ENCODE measurements at regions not wholly inside any gene's neighbourhood (a gene's known extent, or its start where the extent isn't known, plus 50 kb on each side); places are given as distances from the start of the nearest gene placed in this dataset.

GRCh38 chr17:420479-421175 is 68.0 kb upstream of the RPH3AL start:
- TF ChIP-seq, protein P1, sequence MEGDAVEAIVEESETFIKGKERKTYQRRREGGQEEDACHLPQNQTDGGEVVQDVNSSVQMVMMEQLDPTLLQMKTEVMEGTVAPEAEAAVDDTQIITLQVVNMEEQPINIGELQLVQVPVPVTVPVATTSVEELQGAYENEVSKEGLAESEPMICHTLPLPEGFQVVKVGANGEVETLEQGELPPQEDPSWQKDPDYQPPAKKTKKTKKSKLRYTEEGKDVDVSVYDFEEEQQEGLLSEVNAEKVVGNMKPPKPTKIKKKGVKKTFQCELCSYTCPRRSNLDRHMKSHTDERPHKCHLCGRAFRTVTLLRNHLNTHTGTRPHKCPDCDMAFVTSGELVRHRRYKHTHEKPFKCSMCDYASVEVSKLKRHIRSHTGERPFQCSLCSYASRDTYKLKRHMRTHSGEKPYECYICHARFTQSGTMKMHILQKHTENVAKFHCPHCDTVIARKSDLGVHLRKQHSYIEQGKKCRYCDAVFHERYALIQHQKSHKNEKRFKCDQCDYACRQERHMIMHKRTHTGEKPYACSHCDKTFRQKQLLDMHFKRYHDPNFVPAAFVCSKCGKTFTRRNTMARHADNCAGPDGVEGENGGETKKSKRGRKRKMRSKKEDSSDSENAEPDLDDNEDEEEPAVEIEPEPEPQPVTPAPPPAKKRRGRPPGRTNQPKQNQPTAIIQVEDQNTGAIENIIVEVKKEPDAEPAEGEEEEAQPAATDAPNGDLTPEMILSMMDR (conservative IDR thresholded peaks at IDR 0.05; ENCODE audit: low read depth, low read length): no peak
- H3K9ac ChIP-seq: no peak overlapping the region
- no peak overlapping the region for H3K4me3 ChIP-seq (IDR thresholded peaks at IDR 0.05; ENCODE audit: insufficient read depth, low read depth, low read length)
- H3K27ac ChIP-seq: no peak overlapping the region
- H3K4me1 ChIP-seq (ENCODE audit: low read depth, poor library complexity, severe bottlenecking): no peaks in the 10 kb centered on the region
- H3K79me2 ChIP-seq (ENCODE audit: insufficient read depth, low read depth): no peaks in the 10 kb centered on the region
- H3K4me2 ChIP-seq: no peak overlapping the region
- H3K36me3 ChIP-seq (ENCODE audit: insufficient read depth): no peaks in the 10 kb centered on the region
- no peaks in the 10 kb centered on the region for H3K27me3 ChIP-seq (ENCODE audit: insufficient read depth, low read depth)
- no peak overlapping the region for H2AFZ ChIP-seq (ENCODE audit: low read depth)
- H4K20me1 ChIP-seq (ENCODE audit: insufficient read depth): no peaks in the 10 kb centered on the region

DNA sequence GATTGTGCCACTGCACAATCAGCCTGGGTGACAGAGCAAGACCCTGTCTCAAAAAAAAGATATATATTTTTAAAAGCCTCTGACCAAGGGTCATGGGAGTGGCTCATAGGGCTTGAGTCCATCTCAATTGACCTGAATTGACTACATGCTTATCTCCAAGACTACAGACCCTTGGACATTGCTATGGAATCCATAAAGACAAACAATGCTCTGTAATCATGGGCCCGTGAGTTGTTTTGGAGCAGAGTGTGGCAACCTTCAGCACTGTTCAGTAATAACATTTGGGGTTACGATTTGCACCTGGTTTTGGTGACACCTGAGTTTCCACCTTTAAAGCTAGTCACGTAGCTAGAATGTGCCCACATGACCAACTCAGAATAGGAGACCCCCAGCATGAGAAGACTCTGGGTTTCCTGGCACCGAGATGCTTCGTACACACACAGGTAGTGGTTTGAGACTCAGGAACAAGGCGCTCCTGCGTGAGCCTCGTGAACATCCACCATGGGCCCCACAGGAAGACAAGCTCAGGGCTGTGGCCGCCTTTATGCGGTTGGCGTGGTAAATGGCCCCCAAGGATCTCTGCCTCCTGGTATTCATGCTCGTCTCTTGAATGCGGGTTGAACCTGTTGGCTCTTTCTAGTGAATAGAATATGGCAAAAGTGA is 66.6 kb upstream of the RPH3AL start:
- Histone ChIP-seq H4K20me1 (ENCODE audit: insufficient read depth) (no peaks in the 10 kb centered on the region), H3K27ac (no peak overlapping the region), H3K9ac (no peak overlapping the region), H3K4me3 (IDR thresholded peaks at IDR 0.05; ENCODE audit: insufficient read depth, low read depth, low read length) (no peak overlapping the region), H3K79me2 (ENCODE audit: insufficient read depth, low read depth) (no peaks in the 10 kb centered on the region), H3K27me3 (ENCODE audit: insufficient read depth, low read depth) (no peaks in the 10 kb centered on the region), H3K36me3 (ENCODE audit: insufficient read depth) (no peaks in the 10 kb centered on the region), H3K4me1 (ENCODE audit: low read depth, poor library complexity, severe bottlenecking) (no peaks in the 10 kb centered on the region), H2AFZ (ENCODE audit: low read depth) (no peak overlapping the region), H3K4me2 (no peak overlapping the region)
- TF ChIP-seq, protein P1 (conservative IDR thresholded peaks at IDR 0.05; ENCODE audit: low read depth, low read length): no peak

DNA sequence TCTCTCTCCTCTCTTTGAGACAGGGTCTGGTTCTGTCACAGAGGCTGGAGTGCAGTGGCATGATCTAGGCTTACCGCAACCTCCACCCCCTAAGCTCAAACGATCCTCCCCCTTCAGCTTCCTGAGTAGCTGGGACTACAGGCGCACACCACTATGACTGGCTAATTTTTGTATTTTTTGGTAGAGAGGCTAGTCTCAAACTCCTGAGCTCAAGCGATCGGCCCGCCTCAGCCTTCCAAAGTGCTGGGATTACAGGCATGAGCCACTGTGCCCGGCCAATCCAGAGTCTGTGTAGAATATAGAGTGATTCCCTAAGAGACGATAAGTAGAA is 65.8 kb upstream of the RPH3AL start:
- Histone ChIP-seq H4K20me1 (ENCODE audit: insufficient read depth) (no peaks in the 10 kb centered on the region), H2AFZ (ENCODE audit: low read depth) (no peak overlapping the region), H3K4me2 (no peak overlapping the region), H3K4me1 (ENCODE audit: low read depth, poor library complexity, severe bottlenecking) (no peaks in the 10 kb centered on the region), H3K79me2 (ENCODE audit: insufficient read depth, low read depth) (no peaks in the 10 kb centered on the region), H3K36me3 (ENCODE audit: insufficient read depth) (no peaks in the 10 kb centered on the region), H3K9ac (no peak overlapping the region), H3K27me3 (ENCODE audit: insufficient read depth, low read depth) (no peaks in the 10 kb centered on the region), H3K4me3 (IDR thresholded peaks at IDR 0.05; ENCODE audit: insufficient read depth, low read depth, low read length) (no peak overlapping the region), H3K27ac (no peak overlapping the region)
- TF ChIP-seq, protein P1 (conservative IDR thresholded peaks at IDR 0.05; ENCODE audit: low read depth, low read length): no peak

DNA sequence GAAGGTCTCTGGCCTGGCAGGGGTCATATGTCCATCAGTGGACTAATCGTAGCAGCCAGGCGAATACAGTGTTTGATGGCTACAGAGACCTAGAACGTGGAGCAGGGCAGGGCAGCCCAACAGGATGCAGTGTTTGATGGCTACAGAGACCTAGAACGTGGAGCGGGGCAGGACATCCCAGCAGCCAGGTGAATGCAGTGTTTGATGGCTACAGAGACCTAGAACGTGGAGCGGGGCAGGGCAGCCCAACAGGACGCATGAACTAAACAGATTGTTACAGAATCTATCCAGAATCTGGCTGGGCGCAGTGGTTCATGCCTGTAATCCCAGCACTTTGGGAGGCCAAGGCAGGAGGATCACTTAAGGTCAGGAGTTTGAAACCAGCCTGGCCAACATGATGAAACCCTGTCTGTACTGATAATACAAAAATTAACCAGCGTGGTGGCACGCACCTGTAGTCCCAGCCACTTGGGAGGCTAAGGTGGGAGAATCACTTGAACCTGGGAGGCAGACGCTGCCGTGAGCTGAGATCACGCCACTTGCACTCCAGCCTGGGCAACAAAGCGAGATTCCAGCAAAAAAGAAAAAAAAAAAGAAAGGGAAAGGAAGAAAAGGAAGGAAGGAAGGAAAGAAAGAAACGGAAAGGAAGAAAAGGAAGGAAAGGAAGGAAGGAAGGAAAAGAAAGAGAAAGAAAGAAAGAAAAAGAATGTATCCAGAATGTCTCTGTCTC is 65.2 kb upstream of the RPH3AL start:
- H3K27ac ChIP-seq: no peak overlapping the region
- H2AFZ ChIP-seq (ENCODE audit: low read depth): no peak overlapping the region
- no peak overlapping the region for H3K4me2 ChIP-seq
- H3K27me3 ChIP-seq (ENCODE audit: insufficient read depth, low read depth): no peaks in the 10 kb centered on the region
- H3K4me1 ChIP-seq (ENCODE audit: low read depth, poor library complexity, severe bottlenecking): no peaks in the 10 kb centered on the region
- no peak overlapping the region for H3K9ac ChIP-seq
- H3K4me3 ChIP-seq (IDR thresholded peaks at IDR 0.05; ENCODE audit: insufficient read depth, low read depth, low read length): no peak overlapping the region
- H3K79me2 ChIP-seq (ENCODE audit: insufficient read depth, low read depth): no peaks in the 10 kb centered on the region
- H4K20me1 ChIP-seq (ENCODE audit: insufficient read depth): no peaks in the 10 kb centered on the region
- H3K36me3 ChIP-seq (ENCODE audit: insufficient read depth): no peaks in the 10 kb centered on the region
- TF ChIP-seq, protein P1 (conservative IDR thresholded peaks at IDR 0.05; ENCODE audit: low read depth, low read length): no peak

All from KMS-11 (cell line).